Trophoblast cell (in vitro differentiated cells and primary cell): ENCODE measurements at regions not wholly inside any gene's neighbourhood (a gene's known extent, or its start where the extent isn't known, plus 50 kb on each side); places are given as distances from the start of the nearest gene placed in this dataset.

Source experiments
- DNase-seq, 2 donors: peaks; one replicate each; pipeline ENCODE4 v3.0.0-alpha.2; 2016
- H2AFZ ChIP-seq: 2 replicates; pipeline ENCODE4 v1.6.1; 2013; ENCODE audit warnings: low read length, moderate library complexity, mild to moderate bottlenecking; ENCODE audit not compliant: insufficient read depth, poor library complexity
- H2AK5ac ChIP-seq: 2 replicates; pipeline ENCODE4 v1.6.1; 2013; ENCODE audit warnings: mild to moderate bottlenecking, low read length
- H2BK120ac ChIP-seq: 2 replicates; pipeline ENCODE4 v1.6.1; 2013; ENCODE audit warnings: low read length, mild to moderate bottlenecking, moderate library complexity; ENCODE audit not compliant: insufficient read depth, poor library complexity
- H2BK12ac ChIP-seq: 2 replicates; pipeline ENCODE4 v1.6.1; 2013; ENCODE audit warnings: mild to moderate bottlenecking, low read length, moderate library complexity
- H2BK5ac ChIP-seq: 2 replicates; pipeline ENCODE4 v1.6.1; 2013; ENCODE audit warnings: low read length, low read depth, moderate library complexity, mild to moderate bottlenecking; ENCODE audit not compliant: poor library complexity
- H3K14ac ChIP-seq: 2 replicates; pipeline ENCODE4 v1.6.1; 2013; ENCODE audit warnings: mild to moderate bottlenecking, low read length
- H3K18ac ChIP-seq: 2 replicates; pipeline ENCODE4 v1.6.1; 2013; ENCODE audit warnings: mild to moderate bottlenecking, low read length
- H3K23ac ChIP-seq: 2 replicates; pipeline ENCODE4 v1.6.1; 2013; ENCODE audit warnings: low read length
- H3K27ac ChIP-seq: 2 replicates; pipeline ENCODE4 v1.5.1; 2013; ENCODE audit warnings: low read depth, mild to moderate bottlenecking, inconsistent platforms, low read length, moderate library complexity
- H3K27me3 ChIP-seq: 2 replicates; pipeline ENCODE4 v1.6.1; 2013; ENCODE audit warnings: inconsistent platforms, mild to moderate bottlenecking, low read length, moderate library complexity; ENCODE audit not compliant: insufficient read depth
- H3K36me3 ChIP-seq, 2 experiments: 1 replicate in 1 of 2; 2 replicates in 1 of 2; pipeline ENCODE4 v1.6.1; 2013; ENCODE audit warnings: low read length in 2 of 2, mild to moderate bottlenecking in 2 of 2, moderate library complexity in 1 of 2; ENCODE audit not compliant: insufficient read depth in 2 of 2, control insufficient read depth in 1 of 2
- H3K4ac ChIP-seq: 2 replicates; pipeline ENCODE4 v1.6.1; 2013; ENCODE audit warnings: low read depth, mild to moderate bottlenecking, low read length, moderate library complexity
- H3K4me1 ChIP-seq, 2 experiments: 1 replicate in 1 of 2; 2 replicates in 1 of 2; pipeline ENCODE4 v1.6.1; 2013; ENCODE audit warnings: low read length in 2 of 2, mild to moderate bottlenecking in 2 of 2, moderate library complexity in 1 of 2; ENCODE audit not compliant: insufficient read depth in 2 of 2, control insufficient read depth in 1 of 2
- H3K4me2 ChIP-seq: 2 replicates; pipeline ENCODE4 v1.6.1; 2013; ENCODE audit warnings: inconsistent platforms, mild to moderate bottlenecking, low read length, moderate library complexity
- H3K4me3 ChIP-seq: 2 replicates; pipeline ENCODE4 v1.5.1; 2013; ENCODE audit warnings: mild to moderate bottlenecking, low read depth, low read length, inconsistent platforms
- H3K79me1 ChIP-seq: one replicate; pipeline ENCODE4 v1.6.1; 2013; ENCODE audit warnings: low read length
- H3K79me2 ChIP-seq: 2 replicates; pipeline ENCODE4 v1.6.1; 2013; ENCODE audit warnings: low read length, mild to moderate bottlenecking; ENCODE audit not compliant: control insufficient read depth, insufficient read depth, poor library complexity
- H3K9ac ChIP-seq: 2 replicates; pipeline ENCODE4 v1.6.1; 2013; ENCODE audit warnings: mild to moderate bottlenecking, low read length
- H3K9me3 ChIP-seq: 2 replicates; pipeline ENCODE4 v1.6.1; 2013; ENCODE audit warnings: low read depth, mild to moderate bottlenecking, control low read depth, inconsistent platforms, low read length; ENCODE audit not compliant: insufficient read depth
- H4K12ac ChIP-seq: 2 replicates; pipeline ENCODE4 v1.6.1; 2013; ENCODE audit warnings: low read depth, mild to moderate bottlenecking, low read length, moderate library complexity
- H4K8ac ChIP-seq: 2 replicates; pipeline ENCODE4 v1.6.1; 2013; ENCODE audit warnings: low read depth, mild to moderate bottlenecking, low read length, moderate library complexity
- H4K91ac ChIP-seq: one replicate; pipeline ENCODE4 v1.6.1; 2013; ENCODE audit warnings: low read depth, mild to moderate bottlenecking, low read length, moderate library complexity
- WGBS: extraction: QIAGEN DNeasy Blood & Tissue Kit; methylation state at CpG from one replicate; pipeline ENCODE4 v1.1.7; 2013; ENCODE audit warnings: missing lambda C conversion rate; ENCODE audit not compliant: insufficient read length, insufficient coverage; ENCODE audit errors: extremely low coverage; 5-methylcytosine and 5-hydroxymethylcytosine counted together

DNA sequence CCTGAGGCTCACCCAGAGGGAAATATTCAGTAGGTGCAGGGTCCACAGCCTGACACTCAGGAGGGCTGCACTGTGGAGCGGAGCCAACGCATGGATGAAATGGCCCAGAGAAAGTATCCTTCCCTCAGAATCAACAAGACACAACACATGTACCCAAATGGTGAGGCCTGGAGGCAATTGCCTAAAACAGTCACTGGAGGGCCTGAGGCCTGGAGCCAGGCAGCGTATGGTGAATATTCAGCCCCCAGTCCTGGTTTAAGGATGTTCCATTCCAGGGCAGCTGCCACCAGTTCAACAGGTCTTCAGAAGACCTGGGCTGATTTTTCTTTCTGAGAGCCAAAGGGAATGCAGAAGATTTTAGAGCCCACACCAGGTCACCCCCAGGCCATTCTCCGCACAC lies 264.8 kb downstream of the INSC start:
- no peak for DNase-seq
- no peak overlapping the region for H3K27ac ChIP-seq
- H2BK5ac ChIP-seq: no peak overlapping the region
- no CpG with 5 or more reads among the region's 4 CpGs for WGBS
- no peak overlapping the region for H2AFZ ChIP-seq
- H3K23ac ChIP-seq: no peak overlapping the region
- H3K18ac ChIP-seq: no peak overlapping the region
- H3K9me3 ChIP-seq: peaks cover 8% of the 10 kb centered on the region
- H4K8ac ChIP-seq: no peak overlapping the region
- H3K14ac ChIP-seq: no peak overlapping the region
- no peaks in the 10 kb centered on the region for H3K79me1 ChIP-seq
- H3K79me2 ChIP-seq: no peaks in the 10 kb centered on the region
- no peak overlapping the region for H4K91ac ChIP-seq
- H3K4me2 ChIP-seq: no peak overlapping the region
- no peaks in the 10 kb centered on the region for H3K4me1 ChIP-seq
- H3K27me3 ChIP-seq: no peaks in the 10 kb centered on the region
- no peak overlapping the region for H3K4me3 ChIP-seq
- no peak overlapping the region for H3K4ac ChIP-seq
- H4K12ac ChIP-seq: no peak overlapping the region
- H3K36me3 ChIP-seq: no peaks in the 10 kb centered on the region
- no peak overlapping the region for H2AK5ac ChIP-seq
- H2BK12ac ChIP-seq: no peak overlapping the region
- no peak overlapping the region for H3K9ac ChIP-seq
- H2BK120ac ChIP-seq: no peak overlapping the region

DNA sequence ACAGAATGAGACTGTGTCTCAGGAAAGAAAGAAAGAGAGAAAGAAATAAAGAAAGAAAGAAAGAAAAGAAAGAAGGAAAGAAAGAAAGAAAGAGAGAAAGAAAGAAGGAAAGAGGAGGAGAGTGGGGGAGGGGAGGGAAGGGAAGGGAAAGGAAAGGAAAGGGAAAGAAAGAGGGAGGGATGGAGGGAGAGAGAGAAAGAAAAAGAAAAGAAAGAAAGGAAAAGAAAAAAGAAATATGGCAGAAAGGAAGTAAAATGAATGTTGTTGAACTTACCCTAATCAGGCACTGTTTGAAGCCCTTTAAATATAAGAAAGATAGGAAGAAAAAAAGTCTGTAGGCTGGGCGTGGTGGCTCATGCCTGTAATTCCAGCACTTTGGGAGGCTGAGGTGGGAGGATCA lies 276.1 kb downstream of the INSC start:
- H2BK120ac ChIP-seq: no peak overlapping the region
- H3K27me3 ChIP-seq: no peaks in the 10 kb centered on the region
- H3K9me3 ChIP-seq: no peaks in the 10 kb centered on the region
- H4K91ac ChIP-seq: no peak overlapping the region
- no peak overlapping the region for H3K27ac ChIP-seq
- H3K14ac ChIP-seq: no peak overlapping the region
- H3K4me2 ChIP-seq: no peak overlapping the region
- H3K9ac ChIP-seq: no peak overlapping the region
- no peaks in the 10 kb centered on the region for H3K79me2 ChIP-seq
- no peak overlapping the region for H3K4ac ChIP-seq
- H2AK5ac ChIP-seq: no peak overlapping the region
- no peaks in the 10 kb centered on the region for H3K36me3 ChIP-seq
- no CpG with 5 or more reads among the region's 1 CpG for WGBS
- H4K8ac ChIP-seq: no peak overlapping the region
- no peak overlapping the region for H2BK12ac ChIP-seq
- H3K23ac ChIP-seq: no peak overlapping the region
- H3K4me1 ChIP-seq: no peaks in the 10 kb centered on the region
- no peak overlapping the region for H3K18ac ChIP-seq
- H4K12ac ChIP-seq: no peak overlapping the region
- H2AFZ ChIP-seq: no peak overlapping the region
- H3K79me1 ChIP-seq: no peaks in the 10 kb centered on the region
- H2BK5ac ChIP-seq: no peak overlapping the region
- no peak for DNase-seq
- H3K4me3 ChIP-seq: no peak overlapping the region

DNA sequence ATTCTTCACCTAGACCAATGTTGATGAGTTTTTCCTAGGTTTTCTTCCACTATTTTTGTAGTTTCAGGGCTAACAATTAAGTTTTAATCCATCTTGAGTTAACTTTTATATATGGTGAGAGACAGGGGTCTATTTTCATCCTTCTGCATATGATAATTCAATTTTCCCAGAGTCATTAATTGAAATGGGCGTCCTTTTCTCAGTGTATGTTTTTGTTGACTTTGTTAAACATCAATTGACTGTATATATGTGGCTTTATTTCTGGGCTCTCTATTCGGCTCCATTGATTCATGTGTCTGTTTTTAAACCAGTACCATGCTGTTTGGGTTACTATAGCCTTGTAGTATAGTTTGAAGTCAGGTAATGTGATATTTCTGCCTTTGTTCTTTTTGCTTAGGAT lies 282.1 kb downstream of the INSC start:
- Histone ChIP-seq H3K4me2 (no peak overlapping the region), H3K14ac (no peak overlapping the region), H3K27me3 (no peaks in the 10 kb centered on the region), H3K4me3 (no peak overlapping the region), H3K9ac (no peak overlapping the region), H3K79me1 (no peaks in the 10 kb centered on the region), H2BK12ac (no peak overlapping the region), H4K8ac (no peak overlapping the region), H4K12ac (no peak overlapping the region), H3K27ac (no peak overlapping the region), H3K23ac (no peak overlapping the region), H3K18ac (no peak overlapping the region), H3K9me3 (no peaks in the 10 kb centered on the region), H4K91ac (no peak overlapping the region), H3K4ac (no peak overlapping the region), H2BK5ac (no peak overlapping the region), H3K36me3 (no peaks in the 10 kb centered on the region), H3K79me2 (no peaks in the 10 kb centered on the region), H3K4me1 (no peaks in the 10 kb centered on the region), H2BK120ac (no peak overlapping the region), H2AFZ (no peak overlapping the region), H2AK5ac (no peak overlapping the region)
- DNase-seq: no peak
- no CpG with 5 or more reads among the region's 2 CpGs for WGBS

- Histone ChIP-seq H3K79me1 (no peaks in the 10 kb centered on the region), H3K4me3 (no peak overlapping the region), H3K27ac (no peak overlapping the region), H3K9me3 (no peaks in the 10 kb centered on the region), H4K91ac (no peak overlapping the region), H3K4me2 (no peak overlapping the region), H2AK5ac (no peak overlapping the region), H3K4me1 (peaks cover 0 to 2% of the 10 kb centered on the region in 2 experiments), H4K8ac (no peak overlapping the region), H3K4ac (no peak overlapping the region), H2BK120ac (no peak overlapping the region), H2AFZ (no peak overlapping the region), H3K18ac (no peak overlapping the region), H2BK12ac (no peak overlapping the region), H3K9ac (no peak overlapping the region), H3K23ac (no peak overlapping the region), H3K27me3 (no peaks in the 10 kb centered on the region), H3K36me3 (no peaks in the 10 kb centered on the region), H2BK5ac (no peak overlapping the region), H3K79me2 (no peaks in the 10 kb centered on the region), H3K14ac (no peak overlapping the region), H4K12ac (no peak overlapping the region)
- no peak for DNase-seq
- no CpG with 5 or more reads among the region's 3 CpGs for WGBS
Observed at GRCh38 chr11:15406851-15407351, 292.2 kb downstream of the INSC start.
